ENCODE measurements at regions not wholly inside any gene's neighbourhood (a gene's known extent, or its start where the extent isn't known, plus 50 kb on each side); places are given as distances from the start of the nearest gene placed in this dataset.

DNA sequence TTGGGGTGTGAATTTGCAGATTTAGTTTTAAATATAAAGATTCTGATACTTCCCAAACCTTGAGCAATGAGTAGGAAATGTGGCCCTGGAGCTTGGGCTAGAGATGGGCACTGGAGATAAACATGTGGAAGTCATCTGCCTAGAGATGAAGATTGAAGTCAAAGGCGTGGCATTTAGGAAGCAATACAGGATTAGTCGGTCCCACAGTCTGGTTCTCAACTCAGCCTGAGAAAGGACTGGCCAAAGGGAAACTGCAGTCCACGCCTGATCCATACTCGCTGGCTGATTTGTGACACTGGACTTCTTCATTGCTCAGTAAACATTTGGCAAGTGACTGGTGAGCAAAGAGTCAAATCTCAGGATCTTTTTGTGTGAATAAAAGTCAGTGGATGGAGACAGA lies 268.2 kb upstream of the ATP2B1 start:
- DNase-seq (ENCODE audit: low read depth), result no peak
- TF ChIP-seq, protein P1, sequence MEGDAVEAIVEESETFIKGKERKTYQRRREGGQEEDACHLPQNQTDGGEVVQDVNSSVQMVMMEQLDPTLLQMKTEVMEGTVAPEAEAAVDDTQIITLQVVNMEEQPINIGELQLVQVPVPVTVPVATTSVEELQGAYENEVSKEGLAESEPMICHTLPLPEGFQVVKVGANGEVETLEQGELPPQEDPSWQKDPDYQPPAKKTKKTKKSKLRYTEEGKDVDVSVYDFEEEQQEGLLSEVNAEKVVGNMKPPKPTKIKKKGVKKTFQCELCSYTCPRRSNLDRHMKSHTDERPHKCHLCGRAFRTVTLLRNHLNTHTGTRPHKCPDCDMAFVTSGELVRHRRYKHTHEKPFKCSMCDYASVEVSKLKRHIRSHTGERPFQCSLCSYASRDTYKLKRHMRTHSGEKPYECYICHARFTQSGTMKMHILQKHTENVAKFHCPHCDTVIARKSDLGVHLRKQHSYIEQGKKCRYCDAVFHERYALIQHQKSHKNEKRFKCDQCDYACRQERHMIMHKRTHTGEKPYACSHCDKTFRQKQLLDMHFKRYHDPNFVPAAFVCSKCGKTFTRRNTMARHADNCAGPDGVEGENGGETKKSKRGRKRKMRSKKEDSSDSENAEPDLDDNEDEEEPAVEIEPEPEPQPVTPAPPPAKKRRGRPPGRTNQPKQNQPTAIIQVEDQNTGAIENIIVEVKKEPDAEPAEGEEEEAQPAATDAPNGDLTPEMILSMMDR (IDR thresholded peaks at IDR 0.05; ENCODE audit: low read length, missing control alignments), result no peak
- H3K4me3 ChIP-seq (replicated peaks; ENCODE audit: low read depth, low read length), result no peak overlapping the region

DNA sequence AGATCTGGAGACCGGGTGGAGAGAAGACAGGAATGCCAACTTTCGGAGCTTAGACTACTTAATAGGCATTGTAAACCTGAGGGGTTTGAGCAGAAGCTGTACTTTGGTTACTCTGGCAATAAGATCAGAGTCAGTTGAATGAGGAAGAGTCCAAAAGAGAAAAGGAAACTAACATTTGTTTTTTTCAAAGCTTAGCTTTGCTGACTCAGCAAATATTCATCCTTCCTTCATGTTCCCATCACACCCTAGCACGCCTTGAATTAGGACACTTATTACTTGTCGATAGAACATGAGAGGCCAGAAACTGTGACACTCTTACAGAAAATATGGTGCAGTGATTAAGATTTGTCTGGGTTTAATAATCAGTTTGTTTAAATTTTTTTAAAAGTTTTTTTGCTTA lies 266.9 kb upstream of the ATP2B1 start:
- no peak for DNase-seq (ENCODE audit: low read depth)
- H3K4me3 ChIP-seq (replicated peaks; ENCODE audit: low read depth, low read length), result no peak overlapping the region

DNA sequence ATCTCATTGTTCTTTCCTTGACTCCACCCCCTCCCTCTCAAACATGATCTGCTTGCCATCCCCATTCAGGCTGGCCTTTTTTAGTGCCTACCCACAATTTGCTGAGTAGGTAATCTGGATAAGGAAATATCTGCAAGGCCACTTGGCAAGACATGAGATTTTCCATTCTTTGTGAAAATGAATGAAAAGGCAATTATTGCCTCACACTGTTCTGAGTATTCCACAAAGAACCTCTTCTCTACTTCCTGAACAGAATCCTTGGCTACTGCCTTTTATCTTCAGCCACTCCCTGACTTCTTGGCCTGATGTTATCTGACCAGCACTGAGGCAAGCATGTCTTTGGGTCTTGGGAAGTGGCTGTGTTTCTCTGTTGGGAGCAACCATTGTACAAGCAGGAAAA lies 263.2 kb upstream of the ATP2B1 start:
- no peak overlapping the region for H3K4me3 ChIP-seq (replicated peaks; ENCODE audit: low read depth, low read length)
- peak; percentile 93 for DNase-seq (ENCODE audit: low read depth)
- TF ChIP-seq, protein P1 (IDR thresholded peaks at IDR 0.05; ENCODE audit: low read length, missing control alignments), result no peak

More for the DNA sequence above, 266.9 kb upstream of the ATP2B1 start:
- TF ChIP-seq, protein P1 (IDR thresholded peaks at IDR 0.05; ENCODE audit: low read length, missing control alignments), result no peak

DNA sequence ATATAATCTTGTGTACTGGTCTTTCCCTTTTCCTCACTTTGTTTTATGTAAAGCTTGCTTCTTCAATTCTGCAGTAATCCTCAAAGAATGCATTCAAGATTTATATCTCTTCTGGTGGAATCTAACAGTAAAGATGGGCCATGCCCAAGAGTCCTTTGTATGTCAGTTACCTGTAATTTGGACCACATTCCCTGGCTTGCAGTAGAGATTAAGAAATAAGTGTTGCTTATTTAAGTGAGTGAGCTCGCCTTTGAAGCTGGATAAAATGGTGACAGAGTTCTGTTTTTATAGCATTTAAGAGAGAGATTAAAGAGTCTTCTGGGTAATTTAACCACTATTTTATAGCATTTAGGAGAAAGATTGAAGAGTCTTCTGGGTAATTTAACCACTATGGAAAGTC lies 262.1 kb upstream of the ATP2B1 start:
- TF ChIP-seq, protein P1 (IDR thresholded peaks at IDR 0.05; ENCODE audit: low read length, missing control alignments), result no peak
- no peak overlapping the region for H3K4me3 ChIP-seq (replicated peaks; ENCODE audit: low read depth, low read length)
- DNase-seq (ENCODE audit: low read depth), result no peak

DNA sequence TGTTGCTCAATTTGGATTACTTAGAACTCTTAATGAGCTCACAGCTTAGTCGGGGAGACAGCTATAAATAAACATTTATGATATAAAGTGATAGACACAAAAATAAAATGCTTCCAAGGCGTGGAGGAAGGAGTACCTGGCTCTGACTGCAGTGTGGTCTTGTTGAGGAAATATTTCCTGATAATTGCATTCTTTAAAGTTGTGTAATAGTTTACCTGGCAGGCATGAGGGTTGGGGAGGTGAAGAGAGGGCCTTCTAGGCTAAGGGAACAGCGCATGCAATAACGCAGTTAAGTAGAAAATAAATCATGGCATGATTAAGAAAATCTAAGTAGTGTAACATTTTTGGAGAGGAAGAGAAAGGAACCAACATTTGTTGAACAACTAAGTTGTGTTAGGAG lies 260.5 kb upstream of the ATP2B1 start:
- H3K4me3 ChIP-seq (replicated peaks; ENCODE audit: low read depth, low read length), result no peak overlapping the region
- TF ChIP-seq, protein P1 (IDR thresholded peaks at IDR 0.05; ENCODE audit: low read length, missing control alignments), result no peak
- no peak for DNase-seq (ENCODE audit: low read depth)

DNA sequence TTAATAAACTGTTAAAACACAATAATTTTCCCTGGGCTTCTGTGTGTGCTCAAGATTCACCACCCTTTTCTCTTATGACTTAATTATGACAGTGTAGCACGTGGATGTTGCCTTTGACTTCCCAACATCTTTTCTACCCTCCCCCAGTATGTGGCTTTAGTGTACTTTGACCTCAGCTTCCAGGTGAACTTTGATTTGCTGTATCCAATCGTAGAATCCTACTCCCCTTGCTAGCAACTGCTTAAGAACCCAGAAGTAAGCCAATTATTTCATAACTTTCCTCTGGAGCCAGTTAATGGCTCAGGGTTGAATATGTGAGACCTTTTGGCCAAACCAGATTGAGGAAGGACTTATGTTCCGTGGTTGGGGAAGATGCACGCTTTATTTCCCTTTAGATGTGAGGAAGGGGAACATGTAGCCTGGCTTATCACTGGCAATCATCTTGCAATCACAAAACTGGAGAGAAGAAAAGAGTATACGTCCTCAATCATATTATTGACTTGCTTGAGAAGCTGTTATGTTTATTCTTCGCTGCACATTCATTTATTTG lies 259.6 kb upstream of the ATP2B1 start:
- H3K4me3 ChIP-seq (replicated peaks; ENCODE audit: low read depth, low read length), result no peak overlapping the region
- TF ChIP-seq, protein P1 (IDR thresholded peaks at IDR 0.05; ENCODE audit: low read length, missing control alignments), result no peak
- no peak for DNase-seq (ENCODE audit: low read depth)

DNA sequence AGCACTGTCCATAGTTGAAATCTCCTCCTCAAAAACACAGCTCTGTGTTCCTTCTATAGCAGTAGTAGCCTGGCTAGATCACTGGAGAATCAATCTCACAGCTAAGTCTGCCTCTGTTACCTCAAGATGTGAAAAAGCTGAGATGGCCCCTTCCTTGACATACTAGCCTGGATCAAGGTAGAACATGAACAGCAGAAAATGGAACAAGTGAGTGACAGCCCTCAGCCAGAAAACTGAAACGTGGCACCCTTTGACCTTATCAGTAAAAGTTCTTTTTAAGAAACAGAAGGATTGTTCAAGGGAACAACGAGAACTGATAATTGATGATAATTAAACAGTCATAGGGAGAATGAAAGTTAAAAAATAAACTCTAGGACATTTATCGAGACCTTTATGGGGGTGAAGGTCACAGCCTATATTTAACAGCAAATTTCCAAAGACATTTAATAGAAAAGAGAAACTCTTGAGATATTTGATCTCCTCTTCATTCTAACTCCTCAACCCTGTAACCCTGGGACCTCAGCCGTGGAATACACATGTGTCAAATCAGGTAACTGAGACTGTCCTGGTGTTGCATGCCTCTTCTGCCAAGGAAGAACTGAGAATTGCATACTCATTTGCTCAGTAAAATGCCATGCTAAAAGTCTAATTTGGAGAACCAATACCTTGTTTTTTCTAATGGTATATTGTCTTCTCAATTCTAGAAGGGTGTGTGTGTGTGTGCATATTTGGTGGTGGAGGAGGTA lies 258.0 kb upstream of the ATP2B1 start:
- no peak for DNase-seq (ENCODE audit: low read depth)
- TF ChIP-seq, protein P1 (IDR thresholded peaks at IDR 0.05; ENCODE audit: low read length, missing control alignments), result no peak
- H3K4me3 ChIP-seq (replicated peaks; ENCODE audit: low read depth, low read length), result no peak overlapping the region
